WTC11 (cell line): ENCODE measurements at regions not wholly inside any gene's neighbourhood (a gene's known extent, or its start where the extent isn't known, plus 50 kb on each side); places are given as distances from the start of the nearest gene placed in this dataset.

Experiments
- ATAC-seq: fragments of 200-7000 bp; cut with Tn5 transposase; 2 replicates; pipeline ENCODE4 v1.10.0; 2021; ENCODE audit warnings: mild to moderate bottlenecking, moderate library complexity
- CTCF ChIA-PET: fragments of 300-600 bp; sonication (Branson Sonifier 250); formaldehyde crosslinking; loops from one replicate; lab custom pipeline; 2021; ENCODE audit warnings: antibody characterized with exemption; lab: Charles Lee
- POLR2A ChIA-PET: fragments of 350-600 bp; sonication (Branson Sonifier 250); formaldehyde crosslinking; loops from one replicate; lab custom pipeline; 2021; ENCODE audit warnings: antibody characterized with exemption; lab: Charles Lee
- DNase-seq: peaks from one replicate; pipeline ENCODE4 v3.0.0; 2021; ENCODE audit warnings: low spot score
- H3K27ac Mint-ChIP-seq: 2 replicates; pipeline ENCODE4 v1.8.0; 2021; ENCODE audit warnings: mixed read lengths
- H3K27me3 Mint-ChIP-seq: 2 replicates; pipeline ENCODE4 v1.8.0; 2021; ENCODE audit warnings: low read depth, mild to moderate bottlenecking, moderate library complexity, mixed read lengths
- H3K36me3 Mint-ChIP-seq: 2 replicates; pipeline ENCODE4 v1.8.0; 2021; ENCODE audit warnings: mixed read lengths
- H3K4me1 Mint-ChIP-seq: 2 replicates; pipeline ENCODE4 v1.8.0; 2022; ENCODE audit warnings: mixed read lengths
- H3K4me3 Mint-ChIP-seq: 2 replicates; pipeline ENCODE4 v1.8.0; 2021; ENCODE audit warnings: mild to moderate bottlenecking, moderate library complexity, mixed read lengths
- H3K9me3 Mint-ChIP-seq: 2 replicates; pipeline ENCODE4 v1.8.0; 2021; ENCODE audit warnings: mixed read lengths
- ATF1 ChIP-seq: sonication (generic); formaldehyde crosslinking; IDR thresholded peaks from 2 replicates; pipeline ENCODE4 v1.8.1; 2023; ENCODE audit warnings: mild to moderate bottlenecking, moderate library complexity, missing genetic modification reagents
- CREB1 ChIP-seq: sonication (generic); formaldehyde crosslinking; IDR thresholded peaks from 2 replicates; pipeline ENCODE4 v1.8.0; 2023; ENCODE audit warnings: mild to moderate bottlenecking, missing genetic modification reagents
- E2F1 ChIP-seq: sonication (generic); formaldehyde crosslinking; IDR thresholded peaks from 2 replicates; pipeline ENCODE4 v1.8.0; 2022; ENCODE audit warnings: mild to moderate bottlenecking, missing genetic modification reagents
- E2F5 ChIP-seq: sonication (generic); formaldehyde crosslinking; IDR thresholded peaks from 2 replicates; pipeline ENCODE4 v1.8.1; 2022; ENCODE audit warnings: mild to moderate bottlenecking, moderate library complexity, missing genetic modification reagents
- KAT7 ChIP-seq: sonication (generic); formaldehyde crosslinking; IDR thresholded peaks from 2 replicates; pipeline ENCODE4 v1.8.1; 2023; ENCODE audit warnings: missing genetic modification reagents, mild to moderate bottlenecking, borderline replicate concordance
- MYBL2 ChIP-seq: sonication (generic); formaldehyde crosslinking; IDR thresholded peaks from 2 replicates; pipeline ENCODE4 v1.8.1; 2023; ENCODE audit warnings: mild to moderate bottlenecking, moderate library complexity, missing genetic modification reagents
- NR1H2 ChIP-seq: sonication (generic); formaldehyde crosslinking; IDR thresholded peaks from 2 replicates; pipeline ENCODE4 v1.9.0; 2021; ENCODE audit warnings: mild to moderate bottlenecking, moderate library complexity, missing genetic modification reagents
- NR3C1 ChIP-seq: sonication (generic); formaldehyde crosslinking; conservative IDR thresholded peaks from 2 replicates; pipeline ENCODE4 v1.8.1; 2023; ENCODE audit warnings: low read depth, mild to moderate bottlenecking, missing genetic modification reagents
- SOX15 ChIP-seq: fragments of 250-450 bp; sonication (Bioruptor Pico); IDR thresholded peaks from 2 replicates; pipeline ENCODE4 v1.9.0; 2021; ENCODE audit warnings: mild to moderate bottlenecking
- STAT6 ChIP-seq: sonication (generic); formaldehyde crosslinking; conservative IDR thresholded peaks from 2 replicates; pipeline ENCODE4 v1.8.1; 2023; ENCODE audit warnings: mild to moderate bottlenecking, low read depth, missing genetic modification reagents, moderate library complexity
- ZNF219 ChIP-seq: sonication (generic); formaldehyde crosslinking; IDR thresholded peaks from 2 replicates; pipeline ENCODE4 v1.8.0; 2023; ENCODE audit warnings: missing genetic modification reagents, mild to moderate bottlenecking, borderline replicate concordance
- ZNF512 ChIP-seq: sonication (generic); formaldehyde crosslinking; IDR thresholded peaks from 2 replicates; pipeline ENCODE4 v1.8.1; 2022; ENCODE audit warnings: missing genetic modification reagents, borderline replicate concordance
- TF ChIP-seq, protein P1 (sequence below): sonication (generic); formaldehyde crosslinking; IDR thresholded peaks from 2 replicates; pipeline ENCODE4 v1.8.0; 2022; ENCODE audit warnings: missing genetic modification reagents
- TF ChIP-seq, protein P2 (sequence below): fragments of 250-450 bp; sonication (Bioruptor Pico); IDR thresholded peaks from 2 replicates; pipeline ENCODE4 v1.8.0; 2021; ENCODE audit warnings: mild to moderate bottlenecking
- TF ChIP-seq, protein P3 (sequence below): sonication (generic); formaldehyde crosslinking; IDR thresholded peaks from 2 replicates; pipeline ENCODE4 v1.8.1; 2023; ENCODE audit warnings: mild to moderate bottlenecking, missing genetic modification reagents
- TF ChIP-seq, protein P4 (sequence below): sonication (generic); formaldehyde crosslinking; IDR thresholded peaks from 2 replicates; pipeline ENCODE4 v1.8.0; 2023; ENCODE audit warnings: missing genetic modification reagents

GRCh38 chr5:174522480-174523260 is 201.7 kb upstream of the MSX2 start:
- Mint-ChIP-seq H3K27ac (no peak overlapping the region), H3K9me3 (no peaks in the 10 kb centered on the region)
- ATAC-seq (no peak), DNase-seq (no peak)
- TF ChIP-seq, protein P1, sequence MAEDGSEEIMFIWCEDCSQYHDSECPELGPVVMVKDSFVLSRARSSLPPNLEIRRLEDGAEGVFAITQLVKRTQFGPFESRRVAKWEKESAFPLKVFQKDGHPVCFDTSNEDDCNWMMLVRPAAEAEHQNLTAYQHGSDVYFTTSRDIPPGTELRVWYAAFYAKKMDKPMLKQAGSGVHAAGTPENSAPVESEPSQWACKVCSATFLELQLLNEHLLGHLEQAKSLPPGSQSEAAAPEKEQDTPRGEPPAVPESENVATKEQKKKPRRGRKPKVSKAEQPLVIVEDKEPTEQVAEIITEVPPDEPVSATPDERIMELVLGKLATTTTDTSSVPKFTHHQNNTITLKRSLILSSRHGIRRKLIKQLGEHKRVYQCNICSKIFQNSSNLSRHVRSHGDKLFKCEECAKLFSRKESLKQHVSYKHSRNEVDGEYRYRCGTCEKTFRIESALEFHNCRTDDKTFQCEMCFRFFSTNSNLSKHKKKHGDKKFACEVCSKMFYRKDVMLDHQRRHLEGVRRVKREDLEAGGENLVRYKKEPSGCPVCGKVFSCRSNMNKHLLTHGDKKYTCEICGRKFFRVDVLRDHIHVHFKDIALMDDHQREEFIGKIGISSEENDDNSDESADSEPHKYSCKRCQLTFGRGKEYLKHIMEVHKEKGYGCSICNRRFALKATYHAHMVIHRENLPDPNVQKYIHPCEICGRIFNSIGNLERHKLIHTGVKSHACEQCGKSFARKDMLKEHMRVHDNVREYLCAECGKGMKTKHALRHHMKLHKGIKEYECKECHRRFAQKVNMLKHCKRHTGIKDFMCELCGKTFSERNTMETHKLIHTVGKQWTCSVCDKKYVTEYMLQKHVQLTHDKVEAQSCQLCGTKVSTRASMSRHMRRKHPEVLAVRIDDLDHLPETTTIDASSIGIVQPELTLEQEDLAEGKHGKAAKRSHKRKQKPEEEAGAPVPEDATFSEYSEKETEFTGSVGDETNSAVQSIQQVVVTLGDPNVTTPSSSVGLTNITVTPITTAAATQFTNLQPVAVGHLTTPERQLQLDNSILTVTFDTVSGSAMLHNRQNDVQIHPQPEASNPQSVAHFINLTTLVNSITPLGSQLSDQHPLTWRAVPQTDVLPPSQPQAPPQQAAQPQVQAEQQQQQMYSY, result no peak
- TF ChIP-seq, protein P2, sequence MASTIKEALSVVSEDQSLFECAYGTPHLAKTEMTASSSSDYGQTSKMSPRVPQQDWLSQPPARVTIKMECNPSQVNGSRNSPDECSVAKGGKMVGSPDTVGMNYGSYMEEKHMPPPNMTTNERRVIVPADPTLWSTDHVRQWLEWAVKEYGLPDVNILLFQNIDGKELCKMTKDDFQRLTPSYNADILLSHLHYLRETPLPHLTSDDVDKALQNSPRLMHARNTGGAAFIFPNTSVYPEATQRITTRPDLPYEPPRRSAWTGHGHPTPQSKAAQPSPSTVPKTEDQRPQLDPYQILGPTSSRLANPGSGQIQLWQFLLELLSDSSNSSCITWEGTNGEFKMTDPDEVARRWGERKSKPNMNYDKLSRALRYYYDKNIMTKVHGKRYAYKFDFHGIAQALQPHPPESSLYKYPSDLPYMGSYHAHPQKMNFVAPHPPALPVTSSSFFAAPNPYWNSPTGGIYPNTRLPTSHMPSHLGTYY (CRISPR knock-in tag), result no peak
- TF ChIP-seq, all 79 proteins: peak for 0
- CTCF ChIA-PET, result interaction anchor here (1.3 kb wide), 1 partner anchor 10 kb away, joined by 6 read pairs; no protein-coding TSS in a partner anchor
- H3K4me3 Mint-ChIP-seq, result no peak overlapping the region
- POLR2A ChIA-PET, result no interaction called here
- no peaks in the 10 kb centered on the region for H3K36me3 Mint-ChIP-seq
- peaks cover 46% of the 10 kb centered on the region for H3K27me3 Mint-ChIP-seq
- peaks cover 18% of the 10 kb centered on the region for H3K4me1 Mint-ChIP-seq

DNA sequence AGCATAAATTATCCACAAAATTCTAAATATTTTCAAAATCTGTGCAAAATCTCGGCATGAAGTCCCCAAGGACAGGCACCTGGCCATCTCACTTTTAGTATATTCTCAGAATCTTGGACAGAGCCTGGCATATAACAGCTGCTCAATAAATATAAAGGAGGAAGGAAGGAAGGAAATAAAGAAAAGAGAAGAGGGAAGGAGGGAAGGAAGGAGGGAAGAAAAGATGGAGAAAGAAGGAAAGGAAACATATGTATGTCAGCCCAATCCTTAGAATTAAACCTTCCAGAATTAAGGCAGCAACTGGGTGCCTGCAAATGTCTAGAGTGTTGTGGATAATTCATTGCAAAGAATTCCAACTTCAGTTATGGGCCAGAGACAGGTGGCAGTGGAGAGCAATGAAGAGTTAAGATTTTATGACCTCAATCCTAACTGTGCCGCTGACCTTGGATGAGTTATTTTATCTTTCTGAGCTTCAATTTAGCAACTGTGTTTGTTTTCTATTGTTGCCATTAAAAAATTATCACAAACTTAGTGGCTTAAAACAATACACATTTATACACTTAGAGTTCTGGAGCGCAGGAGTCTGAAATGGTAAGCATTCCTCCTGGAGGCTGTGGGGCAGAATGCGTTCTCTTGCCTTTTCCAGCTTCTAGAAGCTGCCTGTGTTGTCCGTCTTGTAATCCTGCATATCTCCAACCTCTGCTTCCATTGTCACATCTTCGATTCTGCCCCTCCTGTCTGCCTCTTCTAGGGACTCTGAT is 200.9 kb upstream of the MSX2 start:
- no peak for ATAC-seq
- ChIA-PET POLR2A (no interaction called here), CTCF (interaction anchor here (1.3 to 1.6 kb wide), 2 partner anchors 9 to 206 kb away, joined by 3 to 6 read pairs; no protein-coding TSS in a partner anchor)
- H3K9me3 Mint-ChIP-seq, result no peaks in the 10 kb centered on the region
- H3K4me3 Mint-ChIP-seq, result no peak overlapping the region
- H3K27ac Mint-ChIP-seq, result no peak overlapping the region
- no peaks in the 10 kb centered on the region for H3K36me3 Mint-ChIP-seq
- H3K27me3 Mint-ChIP-seq, result peaks cover 46% of the 10 kb centered on the region
- no peak for DNase-seq
- peaks cover 23% of the 10 kb centered on the region for H3K4me1 Mint-ChIP-seq
- TF ChIP-seq, protein P3, sequence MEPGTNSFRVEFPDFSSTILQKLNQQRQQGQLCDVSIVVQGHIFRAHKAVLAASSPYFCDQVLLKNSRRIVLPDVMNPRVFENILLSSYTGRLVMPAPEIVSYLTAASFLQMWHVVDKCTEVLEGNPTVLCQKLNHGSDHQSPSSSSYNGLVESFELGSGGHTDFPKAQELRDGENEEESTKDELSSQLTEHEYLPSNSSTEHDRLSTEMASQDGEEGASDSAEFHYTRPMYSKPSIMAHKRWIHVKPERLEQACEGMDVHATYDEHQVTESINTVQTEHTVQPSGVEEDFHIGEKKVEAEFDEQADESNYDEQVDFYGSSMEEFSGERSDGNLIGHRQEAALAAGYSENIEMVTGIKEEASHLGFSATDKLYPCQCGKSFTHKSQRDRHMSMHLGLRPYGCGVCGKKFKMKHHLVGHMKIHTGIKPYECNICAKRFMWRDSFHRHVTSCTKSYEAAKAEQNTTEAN (CRISPR knock-in tag), result no peak
- no peak for TF ChIP-seq NR3C1 (CRISPR knock-in tag)
- TF ChIP-seq ATF1, result no peak
- no peak for TF ChIP-seq KAT7 (CRISPR knock-in tag)
- TF ChIP-seq E2F1 (CRISPR knock-in tag), result no peak
- TF ChIP-seq STAT6 (CRISPR knock-in tag), result no peak
- TF ChIP-seq MYBL2 (CRISPR knock-in tag), result no peak
- no peak for TF ChIP-seq SOX15
- TF ChIP-seq CREB1, result no peak
- TF ChIP-seq, protein P4, sequence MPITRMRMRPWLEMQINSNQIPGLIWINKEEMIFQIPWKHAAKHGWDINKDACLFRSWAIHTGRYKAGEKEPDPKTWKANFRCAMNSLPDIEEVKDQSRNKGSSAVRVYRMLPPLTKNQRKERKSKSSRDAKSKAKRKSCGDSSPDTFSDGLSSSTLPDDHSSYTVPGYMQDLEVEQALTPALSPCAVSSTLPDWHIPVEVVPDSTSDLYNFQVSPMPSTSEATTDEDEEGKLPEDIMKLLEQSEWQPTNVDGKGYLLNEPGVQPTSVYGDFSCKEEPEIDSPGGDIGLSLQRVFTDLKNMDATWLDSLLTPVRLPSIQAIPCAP (CRISPR knock-in tag), result no peak
- no peak for TF ChIP-seq ZNF512
- no peak for TF ChIP-seq E2F5 (CRISPR knock-in tag)
- no peak for TF ChIP-seq ZNF219 (CRISPR knock-in tag)
- TF ChIP-seq NR1H2 (CRISPR knock-in tag), result no peak
